Peyer's patch (tissue), 4 donors: ENCODE measurements at regions not wholly inside any gene's neighbourhood (a gene's known extent, or its start where the extent isn't known, plus 50 kb on each side); places are given as distances from the start of the nearest gene placed in this dataset.

Experiments
- DNase-seq, 3 donors: peaks; one replicate each; pipeline ENCODE4 v3.0.0-alpha.2; 2017 to 2019
- H3K27ac ChIP-seq, 4 donors: fragments of 200-600 bp; sonication (generic); one replicate each; pipeline ENCODE4 v1.5.1; 2016 to 2019
- H3K27me3 ChIP-seq, 2 donors: fragments of 200-600 bp; sonication (generic); one replicate each; pipeline ENCODE4 v1.5.1; 2019
- H3K36me3 ChIP-seq, 3 donors: fragments of 200-600 bp; sonication (generic); one replicate each; pipeline ENCODE4 v1.5.1; 2016 to 2019
- H3K4me1 ChIP-seq, 4 donors: fragments of 200-600 bp; sonication (generic); one replicate each; pipeline ENCODE4 v1.5.1; 2016 to 2019
- H3K4me3 ChIP-seq, 4 donors: fragments of 200-600 bp; sonication (generic); 1 replicate in 3 of 4; 2 replicates in 1 of 4; pipeline ENCODE4 v1.5.1; 2016 to 2019; ENCODE audit warnings: mild to moderate bottlenecking in 1 of 4
- H3K9me3 ChIP-seq, 4 donors: fragments of 200-600 bp; sonication (generic); one replicate each; pipeline ENCODE4 v1.5.1; 2016 to 2019; ENCODE audit warnings: mild to moderate bottlenecking in 1 of 4
- CTCF ChIP-seq, 6 experiments: fragments of 450-650 bp in 4 of 6; fragments of 200-600 bp in 2 of 6; sonication (generic) in 1 of 6; IDR thresholded peaks; one replicate each; pipeline ENCODE4 v1.5.1; 2017 to 2019; ENCODE audit warnings: antibody characterized with exemption in 6 of 6, mild to moderate bottlenecking in 3 of 6, moderate library complexity in 1 of 6
- POLR2A ChIP-seq, 2 donors: fragments of 450-650 bp; IDR thresholded peaks; one replicate each; pipeline ENCODE4 v1.5.1; 2017; ENCODE audit warnings: antibody characterized with exemption in 2 of 2, mild to moderate bottlenecking in 2 of 2, moderate library complexity in 2 of 2

GRCh38 chr2:5119046-5119445 is 573.1 kb upstream of the SOX11 start:
- TF ChIP-seq POLR2A (IDR thresholded peaks at IDR 0.05) (no peak), CTCF (IDR thresholded peaks at IDR 0.05) (no peak)
- H3K27me3 ChIP-seq = no peaks in the 10 kb centered on the region
- H3K36me3 ChIP-seq = no peaks in the 10 kb centered on the region
- no peak overlapping the region for H3K4me3 ChIP-seq
- no peak for DNase-seq
- H3K27ac ChIP-seq = no peak overlapping the region
- peaks cover 0 to 4% (median 0%) of the 10 kb centered on the region in 4 donors for H3K9me3 ChIP-seq
- H3K4me1 ChIP-seq = no peaks in the 10 kb centered on the region

GRCh38 chr2:5121121-5121520 is 571.1 kb upstream of the SOX11 start:
- Histone ChIP-seq H3K27ac (no peak overlapping the region), H3K4me3 (no peak overlapping the region), H3K4me1 (no peaks in the 10 kb centered on the region), H3K9me3 (no peaks in the 10 kb centered on the region), H3K27me3 (no peaks in the 10 kb centered on the region), H3K36me3 (no peaks in the 10 kb centered on the region)
- TF ChIP-seq CTCF (IDR thresholded peaks at IDR 0.05) (no peak), POLR2A (IDR thresholded peaks at IDR 0.05) (no peak)
- no peak for DNase-seq

GRCh38 chr2:5121642-5122041 is 570.5 kb upstream of the SOX11 start:
- no peaks in the 10 kb centered on the region for H3K36me3 ChIP-seq
- H3K4me3 ChIP-seq = no peak overlapping the region
- no peak for DNase-seq
- H3K27me3 ChIP-seq = no peaks in the 10 kb centered on the region
- H3K4me1 ChIP-seq = no peaks in the 10 kb centered on the region
- no peak for TF ChIP-seq POLR2A (IDR thresholded peaks at IDR 0.05)
- no peak for TF ChIP-seq CTCF (IDR thresholded peaks at IDR 0.05)
- H3K9me3 ChIP-seq = no peaks in the 10 kb centered on the region
- H3K27ac ChIP-seq = no peak overlapping the region

- H3K4me3 ChIP-seq = no peak overlapping the region
- no peaks in the 10 kb centered on the region for H3K36me3 ChIP-seq
- H3K27ac ChIP-seq = no peak overlapping the region
- no peaks in the 10 kb centered on the region for H3K27me3 ChIP-seq
- H3K4me1 ChIP-seq = no peaks in the 10 kb centered on the region
- no peaks in the 10 kb centered on the region for H3K9me3 ChIP-seq
- DNase-seq = no peak
- TF ChIP-seq POLR2A (IDR thresholded peaks at IDR 0.05) (no peak), CTCF (IDR thresholded peaks at IDR 0.05) (no peak)
Observed at GRCh38 chr2:5123582-5124196, 568.5 kb upstream of the SOX11 start.

GRCh38 chr2:5125017-5125730 is 567.0 kb upstream of the SOX11 start:
- H3K27ac ChIP-seq = no peak overlapping the region
- H3K9me3 ChIP-seq = peaks cover 0 to 3% (median 0%) of the 10 kb centered on the region in 4 donors
- H3K4me1 ChIP-seq = no peaks in the 10 kb centered on the region
- no peaks in the 10 kb centered on the region for H3K36me3 ChIP-seq
- DNase-seq = no peak
- no peaks in the 10 kb centered on the region for H3K27me3 ChIP-seq
- TF ChIP-seq CTCF (IDR thresholded peaks at IDR 0.05) = no peak
- no peak for TF ChIP-seq POLR2A (IDR thresholded peaks at IDR 0.05)
- no peak overlapping the region for H3K4me3 ChIP-seq
